IPS-NIHi7 (cell line): ENCODE measurements at regions not wholly inside any gene's neighbourhood (a gene's known extent, or its start where the extent isn't known, plus 50 kb on each side); places are given as distances from the start of the nearest gene placed in this dataset.
A peak's percentile ranks its signal among the peaks of the same experiment; 100 is the strongest.
"Not testable (repeated sequence)": the region's sequence is repeated elsewhere in the genome, so short reads cannot be mapped to it uniquely, and the experiment has no call there.

Experiments used
- DNase-seq: peaks from one replicate; pipeline ENCODE4 v3.0.0; 2012; ENCODE audit warnings: mixed read lengths; ENCODE audit errors: extremely low spot score

- DNase-seq = no peak
These were observed 444.7 kb downstream of the PCDH10 start for GRCh38 chr4:133593764-133594163.

GRCh38 chr4:133592591-133592990 is 443.5 kb downstream of the PCDH10 start:
- DNase-seq = peak; percentile 28

- no peak for DNase-seq
These were observed 443.0 kb downstream of the PCDH10 start for GRCh38 chr4:133592106-133592505.

DNA sequence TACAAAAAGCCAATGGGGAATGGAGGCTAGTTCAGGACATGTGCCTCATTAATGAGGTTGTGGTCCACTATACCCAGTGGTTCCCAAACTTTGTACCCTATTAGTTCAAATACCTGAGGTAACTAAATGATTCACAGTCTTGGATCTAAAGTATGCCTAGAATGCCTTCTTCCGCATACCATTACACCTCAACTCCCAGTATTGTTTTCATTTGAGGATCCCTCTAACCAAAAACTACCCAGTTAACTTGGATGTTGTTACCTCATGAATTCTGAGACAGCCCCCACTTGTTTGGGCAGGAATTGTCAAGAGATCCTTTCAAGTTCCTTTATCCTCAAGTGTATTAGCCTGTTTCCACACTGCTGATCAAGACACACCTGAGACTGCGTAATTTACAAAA is 439.2 kb downstream of the PCDH10 start:
- DNase-seq = no peak

DNA sequence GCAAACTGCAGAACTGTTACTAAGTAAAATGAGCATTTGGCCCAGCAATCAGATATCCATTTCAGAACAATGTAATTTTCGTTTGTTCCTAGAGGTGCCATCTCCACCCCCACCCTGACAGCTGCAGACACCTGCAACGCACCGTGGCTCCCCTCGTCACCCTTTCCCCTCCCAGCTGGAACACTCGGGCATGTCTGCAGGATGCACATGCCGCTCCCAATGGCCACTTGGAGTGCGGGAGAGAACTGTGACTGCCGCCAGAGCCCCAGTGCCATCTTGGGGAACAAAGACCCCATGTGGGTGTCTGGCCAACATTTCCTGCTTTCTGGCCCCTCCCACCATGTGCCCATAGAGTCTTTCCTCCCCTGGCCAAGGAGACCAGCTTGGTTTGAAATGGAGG is 436.2 kb downstream of the PCDH10 start:
- DNase-seq = no peak

DNA sequence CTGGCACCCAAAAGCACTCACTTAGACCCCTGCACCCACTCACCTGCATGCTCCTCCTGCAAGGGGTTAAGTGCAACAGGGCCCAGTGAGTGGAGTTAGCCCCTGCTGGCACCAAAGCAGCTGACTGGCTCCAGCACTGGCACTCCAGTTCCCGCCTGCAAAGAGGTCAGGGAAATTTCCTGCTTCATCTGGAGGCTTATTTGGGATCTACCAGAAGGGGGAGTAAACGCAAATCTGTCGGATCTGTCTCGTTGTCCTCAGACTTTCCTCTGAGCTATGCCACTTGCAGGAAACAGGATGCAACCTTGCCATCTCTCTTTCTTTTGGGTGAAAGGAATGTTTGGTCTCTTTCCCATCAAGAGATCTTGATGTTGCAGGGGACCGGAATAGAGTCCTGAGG is 435.6 kb downstream of the PCDH10 start:
- peak; percentile 45 for DNase-seq

DNA sequence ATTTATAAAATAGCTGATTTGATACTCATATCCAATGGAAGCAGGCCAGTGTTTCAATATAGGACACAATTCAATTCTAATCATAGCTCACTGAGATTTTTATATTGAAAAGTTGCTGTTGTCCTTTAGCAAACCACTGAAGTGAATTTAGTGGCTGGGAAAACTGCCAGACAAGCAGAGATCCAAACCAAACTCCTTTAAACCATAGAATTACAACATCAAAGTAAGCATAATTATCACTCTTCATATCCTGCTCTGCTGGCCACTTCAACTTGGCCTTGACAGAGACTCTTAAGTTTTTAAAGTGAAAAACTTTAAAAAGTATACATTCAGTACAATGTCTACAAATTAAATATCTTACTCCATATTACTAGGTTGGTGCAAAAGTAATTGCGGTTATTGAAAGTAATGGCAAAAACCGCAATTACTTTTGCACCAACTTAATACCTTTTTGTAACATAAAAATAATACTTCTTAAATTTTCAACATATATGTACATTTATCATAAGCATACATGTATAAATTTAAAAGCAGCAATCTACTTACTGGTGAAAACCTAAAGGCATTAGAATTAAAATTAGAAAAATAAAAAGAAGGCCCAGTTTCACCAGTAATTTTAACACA is 433.0 kb downstream of the PCDH10 start:
- DNase-seq = no peak

DNA sequence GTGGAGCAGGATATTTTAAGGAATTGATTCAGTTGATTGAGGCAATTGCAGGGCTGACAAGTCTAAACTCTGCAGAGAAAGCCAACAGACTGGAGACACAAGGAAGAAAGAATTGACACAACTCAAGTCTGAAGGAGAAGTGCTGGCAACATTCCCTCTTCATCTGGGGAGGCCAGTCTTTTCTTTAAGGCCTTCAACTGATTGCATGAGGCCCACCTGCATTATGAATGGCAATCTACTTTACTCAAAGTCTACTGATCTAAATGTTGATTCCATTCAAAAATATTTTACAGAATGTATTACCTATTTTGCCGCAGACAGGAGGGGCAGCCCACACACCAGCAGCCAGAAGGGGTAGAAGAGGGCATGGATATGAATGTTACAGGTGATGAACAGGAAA is 425.2 kb downstream of the PCDH10 start:
- no peak for DNase-seq

GRCh38 chr4:133565379-133565778 is 416.3 kb downstream of the PCDH10 start:
- no peak for DNase-seq

DNA sequence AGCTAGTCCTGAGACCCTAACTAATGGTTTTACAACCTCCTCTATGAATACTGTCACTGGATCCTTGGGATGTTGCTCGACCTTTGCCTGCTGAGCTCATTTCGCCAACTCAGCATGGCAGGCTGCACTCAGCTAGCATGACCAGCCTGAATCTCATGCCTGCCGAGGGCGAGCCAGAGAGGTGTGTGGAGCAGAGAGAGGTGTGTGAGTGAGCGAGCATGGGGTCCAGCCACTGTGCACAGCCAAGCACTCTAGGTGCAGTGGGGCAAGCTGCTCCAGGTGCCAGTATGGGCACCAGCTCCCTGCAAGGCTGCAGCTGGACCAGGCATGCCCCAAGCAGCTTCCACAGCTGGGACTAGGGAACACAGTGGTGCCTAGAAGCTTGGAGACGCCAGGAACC is 410.9 kb downstream of the PCDH10 start:
- DNase-seq = no peak

GRCh38 chr4:133555671-133556070 is 406.6 kb downstream of the PCDH10 start:
- no peak for DNase-seq

GRCh38 chr4:133550436-133550835 is 401.3 kb downstream of the PCDH10 start:
- DNase-seq = no peak

- no peak for DNase-seq
These were observed 395.0 kb downstream of the PCDH10 start for GRCh38 chr4:133544097-133544496.

- DNase-seq = no peak
These were observed 388.7 kb downstream of the PCDH10 start for GRCh38 chr4:133537780-133538281.

- DNase-seq = not testable (repeated sequence)
These were observed 385.1 kb downstream of the PCDH10 start for GRCh38 chr4:133534224-133534623.

GRCh38 chr4:133524369-133524768 is 375.3 kb downstream of the PCDH10 start:
- DNase-seq = no peak

DNA sequence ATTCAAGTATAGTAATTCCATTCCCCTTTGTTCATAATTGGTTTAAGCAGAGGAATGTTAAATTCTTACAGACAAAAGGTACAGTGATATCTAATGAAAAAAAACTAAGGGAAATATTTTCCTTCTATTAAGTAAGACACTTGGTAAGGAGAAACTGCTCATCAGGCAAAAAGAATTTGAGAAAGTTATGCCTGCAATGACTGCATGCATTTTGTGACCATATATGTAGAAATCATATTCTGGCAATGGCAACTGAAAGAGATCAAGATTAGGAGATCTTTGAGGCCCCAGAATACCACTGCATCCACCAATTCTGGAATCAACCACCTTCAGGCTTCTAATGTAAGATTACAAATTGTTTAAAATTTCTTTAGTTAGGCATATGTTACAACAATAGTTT is 364.8 kb downstream of the PCDH10 start:
- DNase-seq = no peak

GRCh38 chr4:133498149-133498548 is 349.1 kb downstream of the PCDH10 start:
- no peak for DNase-seq

DNA sequence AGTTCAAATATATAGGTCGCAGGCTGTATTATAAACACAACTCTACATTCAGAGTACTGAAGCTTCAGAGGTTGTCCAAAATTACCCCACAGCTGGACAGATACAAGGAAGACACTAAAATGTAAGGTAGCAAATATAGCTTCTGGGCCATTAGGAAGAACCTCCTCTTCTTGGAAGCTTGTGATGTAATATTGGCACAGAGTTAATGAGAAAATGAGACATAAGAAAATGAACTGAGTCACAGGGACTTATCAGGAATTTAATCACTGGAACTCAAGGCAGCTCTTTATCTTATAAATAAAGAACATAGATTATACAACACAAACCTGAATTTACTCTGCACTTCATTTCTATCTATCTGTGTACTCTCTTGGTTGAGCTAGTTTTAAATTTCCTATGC is 344.7 kb downstream of the PCDH10 start:
- DNase-seq = no peak

DNA sequence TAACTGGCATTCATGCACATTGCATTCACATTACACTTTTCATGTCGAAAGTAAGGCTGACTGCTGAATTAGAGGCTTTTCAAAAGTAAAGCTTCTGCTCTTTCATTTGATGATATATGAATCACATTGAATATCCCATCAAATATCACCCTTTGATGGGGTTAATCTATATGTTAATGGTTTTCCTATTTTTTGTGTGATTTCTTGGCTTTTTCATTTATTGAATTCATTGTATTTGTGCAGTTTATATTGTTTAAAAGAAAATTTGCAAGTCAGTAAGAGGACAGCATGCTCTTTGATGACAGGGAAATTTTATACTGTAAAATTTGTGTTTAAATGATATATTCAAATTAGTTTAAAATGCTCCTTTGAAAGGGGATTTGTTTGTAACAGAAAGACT is 344.1 kb downstream of the PCDH10 start:
- DNase-seq = no peak

DNA sequence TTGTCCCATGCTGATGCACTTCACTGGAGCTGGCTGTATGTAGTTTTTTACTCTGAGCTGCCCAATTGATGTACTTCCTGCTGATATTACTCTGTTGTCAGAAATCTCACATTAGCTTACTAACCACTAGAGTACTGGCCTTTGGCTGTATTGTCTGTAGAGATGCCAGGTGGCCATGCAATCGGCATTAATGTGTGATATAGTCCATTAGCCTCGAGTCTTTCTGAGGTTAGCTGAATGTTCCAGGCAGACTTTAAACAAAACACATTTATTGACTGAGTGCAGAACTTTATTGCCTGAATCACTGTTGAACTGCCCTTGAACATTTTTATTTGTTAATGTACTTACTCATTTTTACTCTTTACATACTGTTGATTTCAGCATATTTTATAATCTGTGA is 335.2 kb downstream of the PCDH10 start:
- DNase-seq = no peak

DNA sequence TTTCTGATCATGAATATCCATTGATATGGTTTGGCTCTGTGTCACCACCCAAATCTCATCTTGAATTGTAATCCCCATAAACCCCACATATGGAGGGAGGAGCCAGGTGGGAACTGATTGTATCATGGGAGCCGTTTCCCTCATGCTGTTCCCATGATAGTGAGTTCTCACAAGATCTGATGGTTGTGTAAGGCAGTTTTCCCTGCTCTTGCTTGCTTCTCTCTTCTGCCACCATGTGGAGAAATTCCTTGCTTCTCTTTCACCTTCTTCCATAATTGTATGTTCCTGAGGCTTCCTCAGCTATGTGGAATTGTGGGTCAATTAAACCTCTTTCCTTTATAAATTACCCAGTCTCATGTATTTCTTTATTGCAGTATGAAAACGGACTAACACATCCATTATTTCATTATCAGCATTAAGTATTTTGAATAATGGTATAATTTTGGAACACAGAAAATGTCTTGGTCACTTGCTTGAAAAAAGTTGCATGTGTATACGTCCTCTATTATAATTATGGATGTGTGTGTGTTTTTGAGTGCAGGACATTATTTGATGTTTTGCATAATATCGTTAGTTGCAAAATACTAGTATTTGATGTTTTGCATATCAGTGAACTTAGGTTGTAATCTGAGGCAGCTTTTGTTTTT is 334.6 kb downstream of the PCDH10 start:
- DNase-seq = no peak

DNA sequence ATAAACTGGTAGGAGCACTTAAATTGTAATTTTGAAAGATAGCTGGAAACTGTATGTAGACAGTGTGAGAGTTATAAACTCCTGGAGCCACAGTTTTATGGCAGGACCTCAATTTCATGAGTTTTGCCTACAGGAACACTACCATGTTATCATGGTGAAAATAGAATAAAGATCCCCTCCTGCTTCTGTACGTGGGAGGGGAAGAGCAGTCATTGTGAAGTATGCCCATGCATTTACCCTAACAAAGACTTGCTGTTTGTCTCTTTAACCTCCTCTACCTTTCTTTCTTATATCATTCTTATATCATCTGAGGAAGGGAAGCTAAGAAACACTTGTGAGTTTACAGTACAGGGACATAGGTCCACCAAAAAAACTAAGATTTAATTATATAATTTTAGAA is 327.0 kb downstream of the PCDH10 start:
- no peak for DNase-seq

- DNase-seq = peak; percentile 30
These were observed 325.4 kb downstream of the PCDH10 start for GRCh38 chr4:133474501-133474900.
